ENCODE measurements at regions not wholly inside any gene's neighbourhood (a gene's known extent, or its start where the extent isn't known, plus 50 kb on each side); places are given as distances from the start of the nearest gene placed in this dataset.

GRCh38 chr16:80008857-80009256, 408.3 kb upstream of the MAF start:
- Histone ChIP-seq H3K9ac (replicated peaks; ENCODE audit: extremely low read depth, insufficient read depth, low read length) (no peak overlapping the region), H4K20me1 (replicated peaks; ENCODE audit: control insufficient read depth, extremely low read depth, insufficient read depth, low read length) (no peaks in the 10 kb centered on the region), H3K36me3 (ENCODE audit: control insufficient read depth in 2 of 2, extremely low read depth in 1 of 2, insufficient read depth in 2 of 2, low read length in 2 of 2) (no peaks in the 10 kb centered on the region), H3K9me3 (replicated peaks; ENCODE audit: control insufficient read depth, insufficient read depth, low read length) (no peaks in the 10 kb centered on the region), H3K79me2 (ENCODE audit: control insufficient read depth, insufficient read depth, low read length) (no peaks in the 10 kb centered on the region), H3K4me2 (ENCODE audit: insufficient read depth, low read length) (no peak overlapping the region), H2AFZ (ENCODE audit: low read depth, low read length) (no peak overlapping the region), H3K4me1 (ENCODE audit: control insufficient read depth, extremely low read depth, insufficient read depth, low read length) (no peaks in the 10 kb centered on the region), H3K9me1 (replicated peaks; ENCODE audit: control insufficient read depth, extremely low read depth, insufficient read depth, low read length) (no peaks in the 10 kb centered on the region), H3K27ac (ENCODE audit: insufficient read depth, low read depth, low read length) (no peak overlapping the region), H3K4me3 (replicated peaks in 1 of 3; ENCODE audit: insufficient read depth in 1 of 3, low read depth in 1 of 3, low read length in 3 of 3) (no peak overlapping the region), H3K27me3 (ENCODE audit: control insufficient read depth in 2 of 2, insufficient read depth in 2 of 2, low read length in 2 of 2) (no peaks in the 10 kb centered on the region)
- DNase-seq (ENCODE audit: low read depth, low spot score), result no peak
- dilution Hi-C loops (cut with MboI; ENCODE audit: extremely low pct_ligation_motif_present, low sequenced_read_pairs) (no loop called here), intact Hi-C loops (cut with micrococcal nuclease) (no loop called here)
- CTCF ChIA-PET, result interaction anchor here (1.5 kb wide), 1 partner anchor 12 kb away, joined by 4 read pairs; no protein-coding TSS in a partner anchor
- no TSS peak for BruUV-seq (replicated peaks)
- TF ChIP-seq POLR2AphosphoS5 (IDR thresholded peaks at IDR 0.05; ENCODE audit: insufficient read depth, low read depth, low read length), result no peak
- TF ChIP-seq JUN (IDR thresholded peaks at IDR 0.05; ENCODE audit: borderline replicate concordance, insufficient read depth, insufficient read length, low read depth), result no peak
- no peak for TF ChIP-seq MYC (IDR thresholded peaks at IDR 0.05; ENCODE audit: low read depth, low read length)
- no peak for TF ChIP-seq POLR2A (IDR thresholded peaks at IDR 0.05; ENCODE audit: low read depth, low read length)
- TF ChIP-seq CTCF (IDR thresholded peaks at IDR 0.05; ENCODE audit: extremely low read depth in 1 of 2, insufficient read depth in 1 of 2, low read depth in 1 of 2, low read length in 2 of 2), result no peak
- POLR2A ChIA-PET, result no interaction called here
- no peak for FAIRE-seq

DNA sequence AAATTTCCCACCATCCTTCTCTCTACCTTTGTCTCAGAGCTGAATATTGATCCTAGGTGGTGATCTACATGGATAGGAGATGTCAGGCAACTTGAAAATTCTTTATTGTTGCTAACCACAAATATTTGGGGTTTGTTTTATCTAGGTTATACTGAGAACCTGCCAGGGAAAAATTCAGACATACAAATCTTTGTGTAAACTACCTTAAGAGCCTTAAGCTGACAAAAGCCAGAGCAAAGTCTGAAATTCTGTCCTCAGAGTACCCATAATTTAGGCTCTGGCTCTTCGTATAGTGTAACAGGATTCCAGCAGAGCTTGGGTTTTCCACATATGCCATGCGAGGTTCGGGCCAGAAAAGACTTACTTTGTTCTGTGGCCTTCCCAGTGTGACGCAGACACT, 406.7 kb upstream of the MAF start:
- no peak overlapping the region for H3K4me3 ChIP-seq (replicated peaks in 1 of 3; ENCODE audit: insufficient read depth in 1 of 3, low read depth in 1 of 3, low read length in 3 of 3)
- no peak overlapping the region for H2AFZ ChIP-seq (ENCODE audit: low read depth, low read length)
- POLR2A ChIA-PET, result no interaction called here
- DNase-seq (ENCODE audit: low read depth, low spot score) (no peak), FAIRE-seq (no peak)
- H4K20me1 ChIP-seq (replicated peaks; ENCODE audit: control insufficient read depth, extremely low read depth, insufficient read depth, low read length), result no peaks in the 10 kb centered on the region
- H3K4me2 ChIP-seq (ENCODE audit: insufficient read depth, low read length), result no peak overlapping the region
- no TSS peak for BruUV-seq (replicated peaks)
- no peaks in the 10 kb centered on the region for H3K27me3 ChIP-seq (ENCODE audit: control insufficient read depth in 2 of 2, insufficient read depth in 2 of 2, low read length in 2 of 2)
- H3K27ac ChIP-seq (ENCODE audit: insufficient read depth, low read depth, low read length), result no peak overlapping the region
- H3K36me3 ChIP-seq (ENCODE audit: control insufficient read depth in 2 of 2, extremely low read depth in 1 of 2, insufficient read depth in 2 of 2, low read length in 2 of 2), result no peaks in the 10 kb centered on the region
- H3K79me2 ChIP-seq (ENCODE audit: control insufficient read depth, insufficient read depth, low read length), result no peaks in the 10 kb centered on the region
- dilution Hi-C loops (cut with MboI; ENCODE audit: extremely low pct_ligation_motif_present, low sequenced_read_pairs), result no loop called here
- intact Hi-C loops (cut with micrococcal nuclease), result no loop called here
- H3K9me3 ChIP-seq (replicated peaks; ENCODE audit: control insufficient read depth, insufficient read depth, low read length), result no peaks in the 10 kb centered on the region
- no peaks in the 10 kb centered on the region for H3K4me1 ChIP-seq (ENCODE audit: control insufficient read depth, extremely low read depth, insufficient read depth, low read length)
- CTCF ChIA-PET, result no interaction called here
- no peak overlapping the region for H3K9ac ChIP-seq (replicated peaks; ENCODE audit: extremely low read depth, insufficient read depth, low read length)
- H3K9me1 ChIP-seq (replicated peaks; ENCODE audit: control insufficient read depth, extremely low read depth, insufficient read depth, low read length), result no peaks in the 10 kb centered on the region
- TF ChIP-seq, protein P1, sequence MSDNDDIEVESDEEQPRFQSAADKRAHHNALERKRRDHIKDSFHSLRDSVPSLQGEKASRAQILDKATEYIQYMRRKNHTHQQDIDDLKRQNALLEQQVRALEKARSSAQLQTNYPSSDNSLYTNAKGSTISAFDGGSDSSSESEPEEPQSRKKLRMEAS (IDR thresholded peaks at IDR 0.05; ENCODE audit: insufficient read depth, insufficient read length), result no peak
- TF ChIP-seq POLR2A (IDR thresholded peaks at IDR 0.05; ENCODE audit: low read depth, low read length) (no peak), MYC (IDR thresholded peaks at IDR 0.05; ENCODE audit: low read depth, low read length) (no peak), POLR2AphosphoS5 (IDR thresholded peaks at IDR 0.05; ENCODE audit: insufficient read depth, low read depth, low read length) (no peak), GATA2 (IDR thresholded peaks at IDR 0.05; ENCODE audit: insufficient read depth, insufficient read length, low read depth, low read length) (no peak), CTCF (IDR thresholded peaks at IDR 0.05; ENCODE audit: extremely low read depth in 1 of 2, insufficient read depth in 1 of 2, low read depth in 1 of 2, low read length in 2 of 2) (no peak)

All from endothelial cell of umbilical vein (primary cell).